ENCODE measurements at regions not wholly inside any gene's neighbourhood (a gene's known extent, or its start where the extent isn't known, plus 50 kb on each side); places are given as distances from the start of the nearest gene placed in this dataset.

- no peak overlapping the region for H3K4me3 ChIP-seq (ENCODE audit: severe bottlenecking)
Observed at GRCh38 chr5:109252731-109253130, 157.0 kb downstream of the PJA2 start.

GRCh38 chr5:109250533-109251329, 159.0 kb downstream of the PJA2 start:
- H3K27ac ChIP-seq (ENCODE audit: poor library complexity, severe bottlenecking): no peak overlapping the region
- DNase-seq (ENCODE audit: low spot score) (no peak), ATAC-seq (ENCODE audit: low read depth) (no peak)
- H3K4me3 ChIP-seq (ENCODE audit: severe bottlenecking): no peak overlapping the region
- H3K4me1 ChIP-seq (ENCODE audit: insufficient read depth, poor library complexity, severe bottlenecking): no peaks in the 10 kb centered on the region
- H3K9me3 ChIP-seq (ENCODE audit: severe bottlenecking): no peaks in the 10 kb centered on the region
- H3K36me3 ChIP-seq (ENCODE audit: low read depth): no peaks in the 10 kb centered on the region
- TF ChIP-seq, protein P1, sequence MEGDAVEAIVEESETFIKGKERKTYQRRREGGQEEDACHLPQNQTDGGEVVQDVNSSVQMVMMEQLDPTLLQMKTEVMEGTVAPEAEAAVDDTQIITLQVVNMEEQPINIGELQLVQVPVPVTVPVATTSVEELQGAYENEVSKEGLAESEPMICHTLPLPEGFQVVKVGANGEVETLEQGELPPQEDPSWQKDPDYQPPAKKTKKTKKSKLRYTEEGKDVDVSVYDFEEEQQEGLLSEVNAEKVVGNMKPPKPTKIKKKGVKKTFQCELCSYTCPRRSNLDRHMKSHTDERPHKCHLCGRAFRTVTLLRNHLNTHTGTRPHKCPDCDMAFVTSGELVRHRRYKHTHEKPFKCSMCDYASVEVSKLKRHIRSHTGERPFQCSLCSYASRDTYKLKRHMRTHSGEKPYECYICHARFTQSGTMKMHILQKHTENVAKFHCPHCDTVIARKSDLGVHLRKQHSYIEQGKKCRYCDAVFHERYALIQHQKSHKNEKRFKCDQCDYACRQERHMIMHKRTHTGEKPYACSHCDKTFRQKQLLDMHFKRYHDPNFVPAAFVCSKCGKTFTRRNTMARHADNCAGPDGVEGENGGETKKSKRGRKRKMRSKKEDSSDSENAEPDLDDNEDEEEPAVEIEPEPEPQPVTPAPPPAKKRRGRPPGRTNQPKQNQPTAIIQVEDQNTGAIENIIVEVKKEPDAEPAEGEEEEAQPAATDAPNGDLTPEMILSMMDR (IDR thresholded peaks at IDR 0.05; ENCODE audit: poor library complexity, severe bottlenecking): no peak
- no peaks in the 10 kb centered on the region for H3K27me3 ChIP-seq (ENCODE audit: insufficient read depth, poor library complexity, severe bottlenecking)

More at GRCh38 chr5:109252731-109253130, 157.0 kb downstream of the PJA2 start:
- TF ChIP-seq, protein P1 (IDR thresholded peaks at IDR 0.05; ENCODE audit: poor library complexity, severe bottlenecking): no peak
- Histone ChIP-seq H3K9me3 (ENCODE audit: severe bottlenecking) (no peaks in the 10 kb centered on the region), H3K27me3 (ENCODE audit: insufficient read depth, poor library complexity, severe bottlenecking) (no peaks in the 10 kb centered on the region), H3K36me3 (ENCODE audit: low read depth) (no peaks in the 10 kb centered on the region), H3K4me1 (ENCODE audit: insufficient read depth, poor library complexity, severe bottlenecking) (no peaks in the 10 kb centered on the region), H3K27ac (ENCODE audit: poor library complexity, severe bottlenecking) (no peak overlapping the region)
- ATAC-seq (ENCODE audit: low read depth) (no peak), DNase-seq (ENCODE audit: low spot score) (no peak)

DNA sequence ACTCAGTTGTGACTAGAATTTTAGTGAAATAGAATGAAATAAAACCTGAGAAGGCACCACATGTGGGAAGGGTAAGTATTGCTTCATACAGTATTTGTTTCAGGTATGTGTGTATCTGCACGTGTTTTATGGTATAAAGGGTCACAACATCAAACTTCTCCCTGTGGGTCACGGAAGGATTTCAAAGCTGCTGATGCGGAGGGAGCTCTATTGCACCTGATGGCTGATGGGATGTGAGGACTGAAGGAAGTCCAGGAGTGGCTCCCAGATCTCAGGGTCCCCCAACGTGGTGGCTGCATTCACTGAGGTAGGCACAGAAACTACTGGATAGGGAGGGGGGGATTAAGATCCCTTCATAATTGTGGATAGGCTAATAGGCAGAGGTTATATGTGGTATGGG, 159.7 kb downstream of the PJA2 start:
- Histone ChIP-seq H3K27ac (ENCODE audit: poor library complexity, severe bottlenecking) (no peak overlapping the region), H3K9me3 (ENCODE audit: severe bottlenecking) (no peaks in the 10 kb centered on the region), H3K4me3 (ENCODE audit: severe bottlenecking) (no peak overlapping the region), H3K27me3 (ENCODE audit: insufficient read depth, poor library complexity, severe bottlenecking) (no peaks in the 10 kb centered on the region), H3K36me3 (ENCODE audit: low read depth) (no peaks in the 10 kb centered on the region), H3K4me1 (ENCODE audit: insufficient read depth, poor library complexity, severe bottlenecking) (no peaks in the 10 kb centered on the region)
- DNase-seq (ENCODE audit: low spot score) (no peak), ATAC-seq (ENCODE audit: low read depth) (no peak)
- TF ChIP-seq, protein P1 (IDR thresholded peaks at IDR 0.05; ENCODE audit: poor library complexity, severe bottlenecking): no peak

DNA sequence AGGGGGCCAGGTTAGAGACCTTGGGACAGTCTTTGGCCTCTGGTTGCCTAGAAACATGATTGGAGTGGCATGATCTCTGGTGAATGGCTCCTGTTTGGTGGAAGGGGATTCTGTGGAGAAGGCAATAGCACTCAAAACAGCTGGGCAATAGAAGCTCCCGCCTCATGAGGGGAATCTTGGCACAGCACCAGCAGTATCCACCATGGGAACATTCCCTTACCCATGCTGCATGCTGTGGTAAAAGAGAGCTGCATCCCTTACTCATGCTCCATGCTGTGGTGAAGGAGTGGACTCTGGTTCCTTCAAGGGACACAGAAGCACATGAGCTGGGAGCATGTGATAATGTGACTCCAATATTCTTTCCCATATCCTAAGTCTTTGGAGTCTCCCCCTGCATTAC, 160.6 kb downstream of the PJA2 start:
- no peaks in the 10 kb centered on the region for H3K36me3 ChIP-seq (ENCODE audit: low read depth)
- TF ChIP-seq, protein P1 (IDR thresholded peaks at IDR 0.05; ENCODE audit: poor library complexity, severe bottlenecking): no peak
- no peaks in the 10 kb centered on the region for H3K9me3 ChIP-seq (ENCODE audit: severe bottlenecking)
- H3K27me3 ChIP-seq (ENCODE audit: insufficient read depth, poor library complexity, severe bottlenecking): no peaks in the 10 kb centered on the region
- no peak overlapping the region for H3K27ac ChIP-seq (ENCODE audit: poor library complexity, severe bottlenecking)
- H3K4me1 ChIP-seq (ENCODE audit: insufficient read depth, poor library complexity, severe bottlenecking): no peaks in the 10 kb centered on the region
- DNase-seq (ENCODE audit: low spot score) (no peak), ATAC-seq (ENCODE audit: low read depth) (no peak)
- no peak overlapping the region for H3K4me3 ChIP-seq (ENCODE audit: severe bottlenecking)

- ATAC-seq (ENCODE audit: low read depth) (no peak), DNase-seq (ENCODE audit: low spot score) (no peak)
- Histone ChIP-seq H3K36me3 (ENCODE audit: low read depth) (no peaks in the 10 kb centered on the region), H3K9me3 (ENCODE audit: severe bottlenecking) (no peaks in the 10 kb centered on the region), H3K4me1 (ENCODE audit: insufficient read depth, poor library complexity, severe bottlenecking) (no peaks in the 10 kb centered on the region), H3K4me3 (ENCODE audit: severe bottlenecking) (no peak overlapping the region), H3K27ac (ENCODE audit: poor library complexity, severe bottlenecking) (no peak overlapping the region), H3K27me3 (ENCODE audit: insufficient read depth, poor library complexity, severe bottlenecking) (no peaks in the 10 kb centered on the region)
- TF ChIP-seq, protein P1 (IDR thresholded peaks at IDR 0.05; ENCODE audit: poor library complexity, severe bottlenecking): no peak
Observed at GRCh38 chr5:109247986-109248385, 161.8 kb downstream of the PJA2 start.

All from RWPE2 (cell line).